ENCODE measurements at regions not wholly inside any gene's neighbourhood (a gene's known extent, or its start where the extent isn't known, plus 50 kb on each side); places are given as distances from the start of the nearest gene placed in this dataset.

DNA sequence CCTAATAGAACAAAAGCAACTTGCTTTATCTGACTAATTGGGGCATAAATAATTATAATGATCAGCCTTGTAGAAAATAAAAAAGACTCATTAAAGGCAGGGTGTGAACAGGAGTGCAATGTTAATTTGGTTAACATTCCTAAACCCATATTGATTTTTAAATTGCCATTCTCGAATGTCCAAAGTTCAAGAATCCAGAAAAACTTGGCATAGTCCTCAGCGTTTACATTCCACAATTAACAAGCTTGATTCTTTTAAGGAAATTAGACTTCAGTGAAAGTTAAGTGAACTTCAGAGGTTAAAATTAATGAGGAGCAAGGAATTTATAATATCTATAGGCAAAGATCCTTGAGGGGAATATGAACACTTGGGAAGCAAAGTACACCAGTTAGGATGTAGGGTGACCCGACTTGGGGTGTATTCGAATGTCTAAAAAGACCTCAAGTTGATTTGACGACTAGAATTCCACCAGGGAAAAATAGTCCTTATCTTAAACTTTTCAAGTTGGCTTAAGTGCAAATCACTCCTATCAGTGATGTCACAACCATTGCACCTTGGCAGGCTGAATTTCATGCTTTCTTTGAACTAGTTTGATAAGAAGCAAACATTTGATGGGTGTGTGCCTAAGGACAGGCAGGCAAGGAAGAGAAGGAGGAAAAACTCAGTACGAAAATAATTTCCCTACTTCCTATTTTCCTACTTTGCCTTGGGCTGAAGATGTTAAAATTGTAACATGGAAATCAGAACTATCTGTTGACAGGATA lies 830.4 kb upstream of the COBL start (continued):
- TF ChIP-seq RNF2 (IDR thresholded peaks at IDR 0.05; ENCODE audit: borderline replicate concordance, low read depth, low read length, missing control alignments, poor library complexity, severe bottlenecking) (no peak), SP4 (IDR thresholded peaks at IDR 0.05; ENCODE audit: low read length) (no peak), KDM1A (IDR thresholded peaks at IDR 0.05; ENCODE audit: borderline replicate concordance, low read length) (no peak), CHD1 (IDR thresholded peaks at IDR 0.05; ENCODE audit: low read depth, low read length) (no peak), HDAC6 (IDR thresholded peaks at IDR 0.05; ENCODE audit: low read depth, low read length) (no peak), EZH2 (IDR thresholded peaks at IDR 0.05; ENCODE audit: low read depth, low read length, severe bottlenecking) (no peak)

Measured in H1 (cell line).